COLO829 (cell line): ENCODE measurements at regions not wholly inside any gene's neighbourhood (a gene's known extent, or its start where the extent isn't known, plus 50 kb on each side); places are given as distances from the start of the nearest gene placed in this dataset.
"Not testable (repeated sequence)": the region's sequence is repeated elsewhere in the genome, so short reads cannot be mapped to it uniquely, and the experiment has no call there.

Experiments used
- DNase-seq: peaks from one replicate; pipeline ENCODE4 v3.0.0; 2012; ENCODE audit warnings: low spot score

DNA sequence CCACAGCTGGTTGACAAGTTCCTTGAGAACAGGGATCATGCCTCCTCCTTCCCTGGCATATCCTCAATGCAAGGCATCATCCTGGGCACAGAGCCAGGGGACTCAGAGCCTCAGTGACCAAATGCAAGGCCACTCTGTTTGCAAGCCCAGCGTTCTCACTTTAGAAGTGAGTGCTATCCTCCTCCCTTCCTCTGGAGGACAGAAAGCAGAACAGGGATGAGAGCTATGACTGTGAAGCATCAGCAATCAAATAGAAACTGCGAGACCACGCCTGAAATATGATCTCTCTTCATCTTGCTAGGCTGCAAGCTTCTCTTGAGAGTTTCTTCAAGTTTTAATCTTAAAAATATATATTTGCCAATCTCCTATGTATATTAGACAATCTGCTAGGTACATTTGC lies 119.8 kb downstream of the LRATD1 start:
- DNase-seq = no peak

DNA sequence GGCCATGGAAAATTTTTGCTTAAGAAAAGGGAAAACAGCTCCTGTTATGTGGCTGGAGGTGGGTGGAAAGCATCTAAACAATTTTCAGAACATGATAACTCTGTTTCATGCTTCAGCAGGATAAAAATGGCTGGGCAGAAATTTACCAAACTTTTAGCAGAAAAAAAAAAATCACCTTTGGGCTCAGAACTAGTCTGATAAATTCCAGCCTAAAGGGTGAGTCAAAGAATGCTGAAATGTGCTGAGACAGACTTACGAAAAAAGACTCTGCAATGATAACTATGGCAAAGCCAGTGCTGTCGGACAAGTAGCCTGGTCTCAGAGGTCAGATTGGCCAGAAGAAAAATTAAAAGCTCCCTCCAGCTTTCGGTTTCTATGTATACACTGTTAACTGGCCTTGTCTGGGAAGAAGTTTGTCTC lies 123.6 kb downstream of the LRATD1 start:
- DNase-seq = no peak

DNA sequence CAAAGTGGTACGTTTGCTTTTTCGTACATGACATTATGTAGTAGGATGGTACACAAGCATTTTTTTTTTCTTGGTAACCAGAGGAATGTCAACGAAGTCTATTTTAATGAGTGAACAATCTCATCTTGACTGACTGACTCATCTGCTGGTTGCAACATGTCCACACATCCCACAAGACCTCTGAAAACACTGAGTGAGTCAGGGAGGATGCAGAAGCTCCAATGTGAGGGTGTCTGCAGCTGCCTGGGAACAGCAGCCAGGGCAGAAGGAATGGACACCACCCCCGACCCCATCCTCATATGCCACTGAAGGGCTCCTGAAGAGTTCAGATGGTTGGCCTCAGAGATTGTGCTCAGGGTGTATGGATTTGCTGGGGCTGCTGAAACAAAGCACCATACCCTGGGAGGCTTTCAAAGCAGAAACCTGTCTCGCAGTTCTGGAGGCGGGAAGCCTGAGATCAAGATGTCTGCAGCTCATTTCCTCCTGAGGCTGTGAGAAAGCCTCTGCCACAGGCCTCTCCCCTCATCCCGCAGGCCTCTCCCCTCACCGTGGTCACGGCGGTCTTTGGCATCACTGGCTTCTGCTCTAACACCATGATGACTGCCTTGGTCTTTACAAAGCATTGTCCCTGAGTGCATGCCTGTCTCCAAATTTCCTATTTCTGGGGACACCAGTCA lies 124.6 kb downstream of the LRATD1 start:
- DNase-seq = no peak

DNA sequence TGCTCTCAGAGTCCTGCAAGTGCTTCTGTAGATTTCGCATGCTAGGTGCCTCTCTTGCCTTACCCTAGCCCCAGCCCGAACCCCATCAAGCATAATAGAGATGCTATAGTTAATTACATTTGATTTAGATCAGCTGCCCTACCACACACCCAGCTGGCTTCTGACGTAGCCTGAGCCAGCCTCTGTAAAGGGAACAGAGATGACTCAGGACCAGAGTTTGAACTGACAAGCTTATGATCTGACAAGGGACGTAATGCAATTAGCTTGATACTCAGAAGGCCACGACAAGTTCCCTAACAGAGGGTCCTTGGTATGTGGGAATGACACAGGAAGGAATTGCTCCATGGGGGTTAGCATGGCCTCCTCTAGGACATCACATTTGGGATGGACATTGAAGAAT lies 126.6 kb downstream of the LRATD1 start:
- DNase-seq = no peak

DNA sequence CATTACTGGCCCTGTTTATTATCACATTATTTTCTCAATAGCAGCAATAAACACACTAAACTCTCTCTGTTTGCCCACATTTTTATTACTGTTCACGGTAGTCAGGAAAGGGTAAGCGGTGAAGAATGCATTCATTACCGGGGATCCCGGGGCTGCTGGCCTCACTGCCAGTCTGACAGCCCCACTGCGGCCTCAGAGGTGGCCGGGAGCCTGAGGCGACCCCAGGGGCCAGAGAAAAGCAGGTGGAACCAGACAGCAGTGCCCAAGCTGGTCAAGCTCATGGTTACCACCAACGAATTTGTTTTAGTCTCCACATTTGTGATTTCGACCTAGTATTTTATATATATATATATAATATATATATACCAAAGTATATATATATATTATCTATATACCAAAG lies 127.7 kb downstream of the LRATD1 start:
- no peak for DNase-seq

GRCh38 chr2:14761118-14761517 lies 128.6 kb downstream of the LRATD1 start:
- DNase-seq = no peak

DNA sequence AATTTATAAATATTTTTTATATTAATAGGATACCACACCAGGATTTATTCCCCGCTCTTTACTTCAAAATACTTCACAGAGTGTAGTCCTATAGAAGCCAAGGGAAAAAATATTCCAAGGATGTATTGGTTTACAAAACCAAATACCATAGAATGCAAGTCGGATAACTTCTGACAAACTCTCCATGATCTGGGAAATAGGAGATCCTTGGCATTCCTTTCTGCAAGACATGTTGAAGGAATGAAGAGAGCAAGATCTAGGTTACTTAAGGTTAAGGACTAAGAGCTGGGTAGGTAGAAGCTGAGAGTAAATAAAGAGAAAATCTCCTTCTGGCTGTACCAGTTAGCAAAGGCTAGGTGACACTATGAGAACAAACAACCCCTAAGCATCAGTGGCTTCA lies 141.2 kb downstream of the LRATD1 start:
- no peak for DNase-seq

DNA sequence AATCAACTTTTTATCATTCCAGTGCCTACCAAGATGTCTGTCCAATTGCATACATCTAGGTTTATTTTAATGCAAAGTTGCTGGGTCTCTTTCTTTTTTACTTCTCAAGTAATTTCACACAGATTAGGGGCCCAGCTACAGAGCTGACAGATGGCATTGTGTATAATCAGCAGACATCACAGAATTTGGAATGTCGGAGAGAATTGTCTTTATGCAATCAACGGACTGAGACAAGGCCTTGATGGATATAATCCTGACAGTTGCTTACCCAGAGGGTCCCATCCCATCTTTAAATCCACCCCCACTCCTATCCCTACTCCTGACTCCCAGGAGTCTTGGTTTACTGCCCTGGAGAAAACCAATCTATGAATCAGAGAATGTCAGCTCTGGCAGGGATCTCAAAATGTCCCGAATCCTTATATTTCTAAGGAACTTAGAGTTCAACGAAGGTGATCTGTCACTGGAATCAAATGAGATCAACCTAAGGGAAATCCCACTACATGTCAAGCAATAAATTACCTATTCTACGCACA lies 142.0 kb downstream of the LRATD1 start:
- no peak for DNase-seq

DNA sequence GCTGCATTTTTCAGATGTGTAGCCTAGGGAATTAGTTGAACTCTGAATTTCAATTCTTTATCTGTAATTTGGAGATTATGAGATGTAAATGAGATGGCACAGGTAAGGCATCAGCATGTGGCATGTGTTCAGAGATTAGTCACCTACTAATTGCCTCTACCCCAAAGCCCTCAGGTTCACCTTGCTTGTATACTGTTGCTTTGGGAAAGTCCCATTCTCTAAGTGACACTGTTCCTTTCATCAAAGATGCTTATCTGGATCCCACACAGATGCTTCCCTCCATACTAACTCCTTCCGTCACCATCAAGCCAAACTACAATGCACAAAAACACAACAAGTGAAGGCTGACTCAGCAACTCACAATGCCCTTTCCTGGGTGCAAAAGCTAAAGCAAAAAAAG lies 143.7 kb downstream of the LRATD1 start:
- DNase-seq = no peak

GRCh38 chr2:14778015-14778414 lies 145.5 kb downstream of the LRATD1 start:
- DNase-seq = no peak

DNA sequence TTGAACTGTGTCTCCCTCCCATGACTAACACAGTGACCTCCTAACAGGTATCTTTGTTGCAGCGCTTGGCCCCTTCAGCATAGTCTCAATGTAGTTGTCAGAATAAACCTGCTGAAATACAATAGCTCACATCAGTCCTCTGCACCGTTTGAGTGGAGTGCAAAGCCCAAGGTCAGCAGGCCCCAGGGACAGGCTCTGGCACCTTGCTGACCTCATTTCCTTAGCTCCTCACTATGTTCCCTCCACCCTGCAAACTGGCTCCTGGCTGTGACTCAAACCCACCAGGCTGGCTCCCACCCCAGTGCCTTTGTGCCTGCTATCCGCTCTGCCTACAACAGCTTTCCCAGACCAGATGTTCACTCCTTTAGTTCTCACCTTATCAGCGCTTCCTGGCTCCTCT lies 146.7 kb downstream of the LRATD1 start:
- DNase-seq = no peak

DNA sequence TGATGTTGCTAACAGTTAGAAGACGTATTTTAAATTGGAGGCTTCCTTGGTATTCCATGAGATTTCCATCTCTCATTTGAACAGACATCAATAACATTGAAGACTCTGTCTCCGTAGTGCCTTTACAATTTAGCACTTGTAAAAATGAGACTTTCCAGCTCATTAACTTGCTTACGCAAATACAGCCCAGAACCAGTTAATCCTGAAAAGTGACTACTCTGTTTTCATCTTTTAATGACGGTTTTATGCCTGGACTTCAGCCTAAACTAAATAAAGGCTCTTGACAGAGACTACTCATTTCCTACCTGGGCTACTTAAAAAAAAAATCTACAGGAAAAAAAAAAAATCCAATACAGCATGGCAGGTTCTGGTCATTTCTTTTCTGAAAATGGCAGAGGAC lies 148.6 kb downstream of the LRATD1 start:
- DNase-seq = no peak

DNA sequence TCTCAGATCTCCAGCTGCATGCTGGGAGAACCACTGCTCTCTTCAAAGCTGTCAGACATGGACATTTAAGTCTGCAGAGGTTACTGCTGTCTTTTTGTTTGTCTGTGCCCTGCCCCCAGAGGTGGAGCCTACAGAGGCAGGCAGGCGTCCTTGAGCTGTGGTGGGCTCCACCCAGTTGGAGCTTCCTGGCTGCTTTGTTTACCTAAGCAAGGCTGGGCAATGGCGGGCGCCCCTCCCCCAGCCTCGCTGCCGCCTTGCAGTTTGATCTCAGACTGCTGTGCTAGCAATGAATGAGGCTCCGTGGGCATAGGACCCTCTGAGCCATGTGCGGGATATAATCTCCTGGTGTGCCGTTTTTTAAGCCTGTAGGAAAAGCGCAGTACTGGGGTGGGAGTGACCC lies 156.3 kb downstream of the LRATD1 start:
- not testable (repeated sequence) for DNase-seq

- DNase-seq = no peak
Measured at GRCh38 chr2:14790041-14790640, 157.6 kb downstream of the LRATD1 start.

GRCh38 chr2:14803994-14804393 lies 171.5 kb downstream of the LRATD1 start:
- no peak for DNase-seq

DNA sequence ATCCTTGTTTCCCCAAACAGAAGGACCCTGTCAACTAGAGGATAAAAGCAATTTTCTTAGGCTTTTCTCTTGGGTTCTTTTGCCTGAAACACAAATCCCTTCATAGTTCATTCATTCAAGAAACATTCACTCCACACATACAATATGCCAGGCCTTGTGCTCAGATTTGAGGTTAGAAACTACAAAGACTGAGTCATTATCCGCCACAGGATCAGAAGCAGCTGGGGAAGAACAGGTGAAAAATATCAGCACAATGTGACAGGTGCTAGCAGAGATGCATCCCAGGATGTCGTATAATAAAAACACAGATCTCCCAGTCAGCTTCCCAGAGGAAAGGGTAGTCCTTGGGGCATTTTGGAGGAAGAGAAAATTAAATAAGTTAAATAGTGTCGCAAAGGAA lies 172.4 kb downstream of the LRATD1 start:
- no peak for DNase-seq

GRCh38 chr2:14806613-14807012 lies 174.1 kb downstream of the LRATD1 start:
- DNase-seq = no peak

GRCh38 chr2:14815201-14815600 lies 182.7 kb downstream of the LRATD1 start:
- DNase-seq = no peak

DNA sequence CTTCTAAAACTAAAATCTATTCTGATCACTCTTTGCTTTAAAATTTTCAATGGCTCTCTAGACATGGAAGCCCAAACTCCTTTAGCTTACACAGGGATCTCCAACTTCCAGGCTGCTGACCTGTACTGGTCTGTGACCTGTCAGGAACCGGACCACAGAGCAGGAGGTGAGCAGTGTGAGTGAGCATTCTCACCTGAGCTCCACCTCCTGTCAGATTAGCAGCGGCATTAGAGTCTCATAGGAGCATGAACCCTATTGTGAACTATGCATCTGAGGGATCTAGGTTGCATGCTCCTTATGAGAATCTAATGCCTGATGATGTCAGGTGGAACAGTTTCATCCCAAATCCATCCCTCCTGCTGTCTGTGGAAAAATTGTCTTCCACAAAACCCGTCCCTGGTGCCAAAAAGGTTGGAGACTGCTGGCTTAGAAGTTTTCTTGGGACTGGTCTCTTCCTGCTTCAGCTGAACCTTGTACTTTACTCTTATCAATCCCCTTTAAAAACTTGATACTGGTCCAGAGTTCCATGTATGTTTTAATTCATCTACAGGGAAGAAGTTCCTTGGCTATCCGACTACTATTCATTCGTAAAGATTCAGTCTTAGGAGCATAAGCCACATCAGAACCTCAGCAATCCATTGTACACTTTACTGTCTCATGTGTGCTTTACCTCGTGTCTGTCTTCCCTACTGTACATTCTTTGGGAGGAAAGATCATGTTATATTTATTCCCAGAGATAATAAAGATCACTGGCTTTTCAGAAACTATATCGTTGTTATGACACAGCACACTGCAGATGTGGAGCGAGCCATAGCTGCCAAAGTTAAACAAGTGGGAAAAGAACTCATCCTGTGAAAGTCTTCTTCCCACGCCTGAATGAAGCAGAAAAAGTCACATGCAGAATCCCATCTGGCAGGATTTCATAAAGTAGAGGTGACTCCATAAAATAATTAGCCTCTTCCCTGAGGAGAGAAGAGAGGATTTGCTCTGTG lies 183.8 kb downstream of the LRATD1 start:
- no peak for DNase-seq

GRCh38 chr2:14817848-14818247 lies 185.3 kb downstream of the LRATD1 start:
- DNase-seq = no peak

GRCh38 chr2:14826518-14826917 lies 194.0 kb downstream of the LRATD1 start:
- no peak for DNase-seq

GRCh38 chr2:14827226-14828023 lies 194.9 kb downstream of the LRATD1 start:
- no peak for DNase-seq
